ENCODE measurements at regions not wholly inside any gene's neighbourhood (a gene's known extent, or its start where the extent isn't known, plus 50 kb on each side); places are given as distances from the start of the nearest gene placed in this dataset.
"Not testable (repeated sequence)": the region's sequence is repeated elsewhere in the genome, so short reads cannot be mapped to it uniquely, and the experiment has no call there.

DNA sequence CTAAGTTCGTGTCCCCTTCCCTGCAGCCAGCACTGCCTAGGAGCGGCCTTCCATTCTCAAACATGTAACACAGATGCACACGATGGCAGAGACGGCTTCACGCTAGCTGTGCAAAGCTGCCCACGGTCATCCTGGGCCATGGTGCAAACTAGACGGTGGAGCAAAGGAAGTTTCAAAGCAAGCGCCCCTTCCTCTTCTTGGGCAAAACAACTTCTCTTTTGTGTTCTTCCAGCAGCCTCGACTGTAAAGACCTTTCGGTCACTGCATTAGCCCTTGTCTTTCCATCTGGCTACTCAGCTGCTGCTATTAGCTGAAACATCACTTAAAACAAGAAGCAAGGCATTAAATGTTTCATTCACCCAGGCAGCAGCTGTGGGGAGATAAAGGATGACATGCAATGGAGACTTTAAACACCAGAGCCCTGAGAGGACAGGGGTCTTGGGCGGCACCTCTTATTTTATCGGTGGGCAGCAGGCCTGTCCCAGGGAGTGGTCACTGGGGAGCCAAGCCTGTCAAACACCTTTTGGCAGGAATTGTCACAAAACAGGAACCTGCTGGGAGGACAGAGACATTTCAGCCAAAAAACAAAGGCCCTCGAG, 214.8 kb downstream of the KLF6 start:
- no peak for DNase-seq

DNA sequence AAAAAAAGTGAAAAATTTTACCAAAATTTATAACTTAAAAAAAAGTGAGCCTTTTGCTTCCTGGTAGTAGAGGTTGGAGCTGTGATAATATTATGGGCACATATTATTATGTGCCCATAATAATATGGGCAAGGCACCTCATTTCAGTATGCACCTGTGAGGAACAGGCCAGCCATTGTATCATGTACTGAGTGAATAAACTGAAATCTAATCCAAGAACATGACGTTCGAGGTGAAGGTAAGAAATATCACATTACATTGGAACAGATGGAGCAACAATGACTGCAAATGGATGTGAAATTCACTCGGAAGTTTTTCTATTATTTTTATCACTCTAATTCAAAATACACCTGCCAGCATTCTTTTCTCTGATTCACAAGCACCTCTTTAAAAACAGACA, 216.0 kb downstream of the KLF6 start:
- no peak for DNase-seq

DNA sequence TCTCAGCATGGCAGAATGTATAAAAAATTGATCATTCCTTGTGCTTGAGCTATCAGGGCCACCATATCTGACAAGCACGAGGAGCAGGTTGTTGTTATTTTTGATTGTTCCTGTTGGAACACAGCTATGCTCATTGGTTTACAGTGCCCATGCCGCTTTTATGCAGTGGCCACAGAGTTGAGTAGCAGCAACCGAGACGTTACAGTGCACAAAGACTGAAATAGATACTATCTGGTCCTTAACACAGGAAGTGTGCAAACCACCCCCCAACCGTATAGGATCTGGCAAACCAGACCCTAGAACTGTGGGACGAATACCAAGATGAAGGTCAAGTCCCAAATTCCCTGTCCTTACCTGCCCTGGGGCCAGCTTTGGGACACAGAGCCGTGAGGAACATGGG, 216.6 kb downstream of the KLF6 start:
- no peak for DNase-seq

DNA sequence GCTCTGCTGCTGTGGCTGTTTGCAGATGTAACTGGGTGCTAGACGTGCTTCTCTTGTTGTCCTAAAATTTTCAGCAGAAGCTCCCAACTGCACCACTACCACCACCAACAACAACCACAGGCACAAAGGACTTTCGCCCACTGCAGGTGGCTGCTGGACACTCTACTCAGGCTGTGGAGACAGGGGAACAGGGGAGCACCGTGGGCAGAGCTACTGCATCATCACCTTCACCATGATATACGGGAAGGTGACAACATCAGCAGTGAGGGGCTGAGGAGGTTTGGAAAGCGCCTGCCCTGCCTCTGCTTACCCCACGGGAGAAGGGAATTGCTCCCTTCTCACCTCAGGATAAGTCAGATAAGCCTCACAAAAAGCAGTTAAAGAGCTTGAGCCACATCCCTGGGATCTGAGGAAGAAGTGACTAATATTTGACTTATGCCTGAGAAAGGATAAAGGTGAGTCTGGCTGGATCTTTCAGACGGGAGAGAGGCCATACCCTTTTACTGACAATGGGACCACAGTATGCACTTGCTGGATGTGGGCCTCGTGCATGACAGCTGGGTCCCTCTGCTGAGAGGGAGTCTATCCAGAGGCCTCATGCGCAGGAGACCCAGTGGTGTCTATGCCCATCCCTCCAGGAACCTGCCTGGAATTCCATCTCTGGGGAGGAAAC, 217.6 kb downstream of the KLF6 start:
- no peak for DNase-seq

DNA sequence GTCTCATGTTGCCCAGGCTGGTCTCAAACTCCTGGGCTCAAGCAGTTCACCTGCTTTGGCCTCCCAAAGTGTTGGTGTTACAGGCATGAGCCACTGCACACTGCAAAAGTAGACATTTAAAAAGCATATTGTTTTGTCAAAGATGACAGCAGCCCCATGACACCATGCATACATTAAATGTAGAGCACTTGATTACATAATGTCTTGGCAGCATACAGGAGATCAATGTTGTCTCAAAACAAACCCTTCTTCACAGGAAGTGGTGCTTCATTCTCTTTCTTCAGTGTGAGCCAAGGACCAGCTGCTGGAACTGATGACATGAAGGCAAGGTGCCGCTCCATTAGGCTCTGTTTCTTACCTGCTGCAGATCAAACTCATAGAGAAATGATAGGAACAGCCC, 218.4 kb downstream of the KLF6 start:
- no peak for DNase-seq

GRCh38 chr10:3564346-3565002, 220.5 kb downstream of the KLF6 start:
- DNase-seq: no peak

GRCh38 chr10:3563298-3563697, 221.7 kb downstream of the KLF6 start:
- no peak for DNase-seq

- not testable (repeated sequence) for DNase-seq
These were observed 224.4 kb downstream of the KLF6 start for GRCh38 chr10:3560628-3561027.

- DNase-seq: no peak
These were observed 225.5 kb downstream of the KLF6 start for GRCh38 chr10:3559527-3559926.

GRCh38 chr10:3559011-3559410, 226.0 kb downstream of the KLF6 start:
- DNase-seq: no peak

DNA sequence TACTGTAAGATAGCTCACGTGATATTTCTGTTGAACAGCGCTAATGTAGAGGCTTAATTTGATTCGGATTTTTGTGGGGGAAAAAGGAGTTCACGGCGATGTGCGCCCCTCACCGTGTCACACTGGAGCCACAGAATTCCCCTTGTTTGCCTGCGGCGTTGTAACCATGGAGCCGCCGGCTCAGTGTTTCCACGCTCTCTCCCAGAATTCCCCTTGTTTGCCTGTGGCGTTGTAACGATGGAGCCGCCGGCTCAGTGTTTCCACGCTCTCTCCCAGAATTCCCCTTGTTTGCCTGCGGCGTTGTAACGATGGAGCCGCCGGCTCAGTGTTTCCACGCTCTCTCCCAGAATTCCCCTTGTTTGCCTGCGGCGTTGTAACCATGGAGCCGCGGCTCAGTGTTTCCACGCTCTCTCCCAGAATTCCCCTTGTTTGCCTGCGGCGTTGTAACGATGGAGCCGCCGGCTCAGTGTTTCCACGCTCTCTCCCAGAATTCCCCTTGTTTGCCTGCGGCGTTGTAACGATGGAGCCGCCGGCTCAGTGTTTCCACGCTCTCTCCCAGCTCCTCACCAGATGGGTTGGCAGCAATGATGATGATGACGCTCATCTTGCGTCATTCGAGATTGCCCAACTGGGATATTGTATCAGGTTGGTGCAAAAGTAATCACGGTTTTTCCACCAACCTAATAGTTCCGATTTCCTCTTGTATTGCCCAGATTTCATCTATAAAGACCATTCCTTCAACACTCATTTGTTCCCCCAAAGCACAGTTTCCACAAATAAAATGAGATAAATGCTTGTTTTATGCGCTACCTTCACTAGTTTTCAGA, 228.6 kb downstream of the KLF6 start:
- DNase-seq: not testable (repeated sequence)

DNA sequence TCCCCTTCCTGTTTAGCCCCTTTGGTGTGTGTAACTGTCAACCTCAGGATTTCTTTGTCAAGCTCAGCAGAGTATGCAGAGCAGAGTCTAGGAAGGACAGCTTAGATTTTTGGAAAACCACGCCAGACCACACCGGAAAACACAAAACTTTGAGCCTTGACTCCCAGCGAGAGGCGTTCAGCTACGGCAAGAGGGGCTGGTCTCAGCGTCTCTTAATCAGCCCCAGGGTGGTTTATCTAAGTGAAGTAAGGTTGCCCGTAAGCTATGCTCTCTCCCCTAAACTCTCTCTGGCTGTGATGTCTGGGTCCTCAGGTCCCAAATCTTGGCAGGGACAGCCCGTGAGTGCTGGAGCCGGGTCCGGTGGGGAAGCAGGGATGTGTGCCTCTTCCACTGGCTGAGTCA, 230.9 kb downstream of the KLF6 start:
- DNase-seq: no peak

GRCh38 chr10:3552281-3552680, 232.7 kb downstream of the KLF6 start:
- no peak for DNase-seq

DNA sequence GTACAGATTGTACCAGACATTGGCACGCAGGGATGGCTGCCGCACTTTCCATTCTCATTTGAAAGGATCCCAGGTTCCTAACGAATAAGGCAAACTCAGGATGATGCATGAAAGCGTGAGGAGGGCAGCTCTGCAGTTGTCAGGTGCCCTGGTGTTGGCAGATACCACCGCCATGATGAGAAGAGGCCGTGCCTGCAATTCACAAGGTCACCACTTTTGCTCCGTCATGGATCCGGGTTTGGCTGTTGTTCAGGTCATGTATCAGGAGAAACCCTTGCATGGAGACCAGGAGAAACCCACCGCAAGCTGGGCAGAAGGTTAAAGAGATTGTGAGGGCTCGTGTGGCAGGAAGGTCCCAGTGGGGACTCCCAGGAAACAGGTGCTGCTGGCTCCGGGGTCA, 233.2 kb downstream of the KLF6 start:
- DNase-seq: no peak

DNA sequence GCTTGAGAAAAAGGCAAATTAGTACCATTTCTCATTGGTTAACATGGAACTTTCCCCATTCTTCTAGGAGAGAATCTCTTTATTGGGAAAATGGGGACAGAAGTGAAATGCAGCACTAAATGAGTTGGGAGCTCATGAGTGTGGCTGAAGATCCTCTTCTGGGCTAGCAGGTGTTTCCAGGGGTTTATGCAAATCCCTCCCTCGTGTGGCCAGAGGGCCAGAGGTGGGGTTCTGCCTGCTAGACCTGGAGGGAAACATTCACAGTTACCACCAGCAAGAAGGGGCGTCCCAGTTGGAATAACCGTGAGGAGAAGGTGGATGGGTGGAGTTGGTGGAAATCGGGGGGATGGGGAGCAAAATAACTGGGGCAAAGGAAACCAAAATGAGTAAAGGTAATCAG, 235.9 kb downstream of the KLF6 start:
- DNase-seq: no peak

GRCh38 chr10:3548702-3549101, 236.3 kb downstream of the KLF6 start:
- DNase-seq: no peak

GRCh38 chr10:3548076-3548475, 236.9 kb downstream of the KLF6 start:
- DNase-seq: no peak

GRCh38 chr10:3544561-3544960, 240.4 kb downstream of the KLF6 start:
- DNase-seq: no peak

GRCh38 chr10:3542185-3542611, 242.8 kb downstream of the KLF6 start:
- DNase-seq: no peak

GRCh38 chr10:3539696-3540383, 245.2 kb downstream of the KLF6 start:
- DNase-seq: no peak

- no peak for DNase-seq
These were observed 246.1 kb downstream of the KLF6 start for GRCh38 chr10:3538656-3539531.

- DNase-seq: no peak
These were observed 246.7 kb downstream of the KLF6 start for GRCh38 chr10:3538291-3538655.
